ENCODE measurements at regions not wholly inside any gene's neighbourhood (a gene's known extent, or its start where the extent isn't known, plus 50 kb on each side); places are given as distances from the start of the nearest gene placed in this dataset.

DNA sequence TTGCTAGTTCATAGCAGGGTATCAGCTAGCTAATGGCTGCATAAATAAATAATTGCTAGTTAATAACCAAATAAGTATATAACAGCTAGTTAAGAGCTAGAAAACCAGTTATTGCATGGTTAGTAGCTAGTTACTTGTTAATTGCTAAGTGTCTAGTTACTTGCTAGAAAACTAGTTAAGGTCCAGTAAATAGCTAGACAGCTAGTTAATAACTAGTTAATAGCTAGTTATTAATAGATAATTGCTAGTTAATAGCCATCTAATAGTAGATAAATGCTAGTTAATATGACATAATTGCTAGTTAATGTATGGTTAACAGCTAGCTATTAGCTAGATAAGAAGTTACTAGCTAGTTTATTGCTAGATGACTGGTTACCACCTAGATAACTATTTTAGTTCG, 629.9 kb upstream of the CT83 start:
- TF ChIP-seq, protein P1, sequence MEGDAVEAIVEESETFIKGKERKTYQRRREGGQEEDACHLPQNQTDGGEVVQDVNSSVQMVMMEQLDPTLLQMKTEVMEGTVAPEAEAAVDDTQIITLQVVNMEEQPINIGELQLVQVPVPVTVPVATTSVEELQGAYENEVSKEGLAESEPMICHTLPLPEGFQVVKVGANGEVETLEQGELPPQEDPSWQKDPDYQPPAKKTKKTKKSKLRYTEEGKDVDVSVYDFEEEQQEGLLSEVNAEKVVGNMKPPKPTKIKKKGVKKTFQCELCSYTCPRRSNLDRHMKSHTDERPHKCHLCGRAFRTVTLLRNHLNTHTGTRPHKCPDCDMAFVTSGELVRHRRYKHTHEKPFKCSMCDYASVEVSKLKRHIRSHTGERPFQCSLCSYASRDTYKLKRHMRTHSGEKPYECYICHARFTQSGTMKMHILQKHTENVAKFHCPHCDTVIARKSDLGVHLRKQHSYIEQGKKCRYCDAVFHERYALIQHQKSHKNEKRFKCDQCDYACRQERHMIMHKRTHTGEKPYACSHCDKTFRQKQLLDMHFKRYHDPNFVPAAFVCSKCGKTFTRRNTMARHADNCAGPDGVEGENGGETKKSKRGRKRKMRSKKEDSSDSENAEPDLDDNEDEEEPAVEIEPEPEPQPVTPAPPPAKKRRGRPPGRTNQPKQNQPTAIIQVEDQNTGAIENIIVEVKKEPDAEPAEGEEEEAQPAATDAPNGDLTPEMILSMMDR (IDR thresholded peaks at IDR 0.05) = no peak
- TF ChIP-seq POLR2AphosphoS5 (IDR thresholded peaks at IDR 0.05) (no peak), POLR2A (IDR thresholded peaks at IDR 0.05) (no peak), EP300 (IDR thresholded peaks at IDR 0.05) (no peak)
